Brain microvascular endothelial cell (primary cell): ENCODE measurements at regions not wholly inside any gene's neighbourhood (a gene's known extent, or its start where the extent isn't known, plus 50 kb on each side); places are given as distances from the start of the nearest gene placed in this dataset.

Source experiments
- DNase-seq: peaks from one replicate; pipeline ENCODE4 v3.0.0-alpha.2; 2020
- H3K27ac ChIP-seq: fragments of 250-450 bp; sonication (Bioruptor Pico); 2 replicates; pipeline ENCODE4 v1.5.1; 2020; ENCODE audit warnings: mild to moderate bottlenecking, moderate library complexity
- H3K27me3 ChIP-seq: fragments of 250-450 bp; sonication (Bioruptor Pico); replicated peaks from 2 replicates; pipeline ENCODE4 v1.5.1; 2020; ENCODE audit warnings: mild to moderate bottlenecking
- H3K36me3 ChIP-seq: fragments of 250-450 bp; sonication (Bioruptor Pico); replicated peaks from 2 replicates; pipeline ENCODE4 v1.5.1; 2020; ENCODE audit warnings: mild to moderate bottlenecking
- H3K4me3 ChIP-seq: 2 replicates; pipeline ENCODE4 v1.5.1; 2011; ENCODE audit warnings: low read depth, mild to moderate bottlenecking, control low read depth, low read length, moderate library complexity
- in situ Hi-C: cut with HindIII; loops from 2 replicates; pipeline ENCODE4 v1.10.0; 2017; ENCODE audit warnings: low sequenced_read_pairs, low pct_ligation_motif_present
- TF ChIP-seq, protein P1 (sequence below): IDR thresholded peaks from 2 replicates; pipeline ENCODE4 v1.5.1; 2011; ENCODE audit warnings: low read depth, mild to moderate bottlenecking, moderate library complexity, low read length, control low read depth, inconsistent platforms; ENCODE audit errors: missing control alignments

DNA sequence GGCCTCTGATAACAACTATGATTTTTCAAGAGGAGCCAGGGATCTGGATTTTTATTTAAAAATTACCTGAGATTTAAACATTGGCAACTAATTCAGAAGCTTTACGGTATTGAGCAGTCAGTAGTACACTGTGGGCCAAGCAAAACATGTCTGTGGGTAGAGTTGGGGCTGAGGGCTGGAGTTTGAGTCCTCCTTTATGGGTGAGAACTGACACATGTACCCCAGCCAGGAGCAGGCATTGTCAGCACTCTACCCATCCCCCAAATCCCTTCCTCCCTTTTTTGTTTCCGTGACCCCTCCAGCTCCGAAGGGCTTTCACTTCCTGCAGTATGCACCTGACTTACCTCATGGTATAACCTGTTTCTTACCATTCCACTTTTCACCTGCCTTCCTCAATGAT is 131.4 kb downstream of the SNX5 start:
- TF ChIP-seq, protein P1, sequence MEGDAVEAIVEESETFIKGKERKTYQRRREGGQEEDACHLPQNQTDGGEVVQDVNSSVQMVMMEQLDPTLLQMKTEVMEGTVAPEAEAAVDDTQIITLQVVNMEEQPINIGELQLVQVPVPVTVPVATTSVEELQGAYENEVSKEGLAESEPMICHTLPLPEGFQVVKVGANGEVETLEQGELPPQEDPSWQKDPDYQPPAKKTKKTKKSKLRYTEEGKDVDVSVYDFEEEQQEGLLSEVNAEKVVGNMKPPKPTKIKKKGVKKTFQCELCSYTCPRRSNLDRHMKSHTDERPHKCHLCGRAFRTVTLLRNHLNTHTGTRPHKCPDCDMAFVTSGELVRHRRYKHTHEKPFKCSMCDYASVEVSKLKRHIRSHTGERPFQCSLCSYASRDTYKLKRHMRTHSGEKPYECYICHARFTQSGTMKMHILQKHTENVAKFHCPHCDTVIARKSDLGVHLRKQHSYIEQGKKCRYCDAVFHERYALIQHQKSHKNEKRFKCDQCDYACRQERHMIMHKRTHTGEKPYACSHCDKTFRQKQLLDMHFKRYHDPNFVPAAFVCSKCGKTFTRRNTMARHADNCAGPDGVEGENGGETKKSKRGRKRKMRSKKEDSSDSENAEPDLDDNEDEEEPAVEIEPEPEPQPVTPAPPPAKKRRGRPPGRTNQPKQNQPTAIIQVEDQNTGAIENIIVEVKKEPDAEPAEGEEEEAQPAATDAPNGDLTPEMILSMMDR, result no peak
- no peaks in the 10 kb centered on the region for H3K27me3 ChIP-seq
- H3K27ac ChIP-seq, result no peak overlapping the region
- no peak overlapping the region for H3K4me3 ChIP-seq
- in situ Hi-C loops, result no loop called here
- DNase-seq, result no peak
- H3K36me3 ChIP-seq, result no peaks in the 10 kb centered on the region

DNA sequence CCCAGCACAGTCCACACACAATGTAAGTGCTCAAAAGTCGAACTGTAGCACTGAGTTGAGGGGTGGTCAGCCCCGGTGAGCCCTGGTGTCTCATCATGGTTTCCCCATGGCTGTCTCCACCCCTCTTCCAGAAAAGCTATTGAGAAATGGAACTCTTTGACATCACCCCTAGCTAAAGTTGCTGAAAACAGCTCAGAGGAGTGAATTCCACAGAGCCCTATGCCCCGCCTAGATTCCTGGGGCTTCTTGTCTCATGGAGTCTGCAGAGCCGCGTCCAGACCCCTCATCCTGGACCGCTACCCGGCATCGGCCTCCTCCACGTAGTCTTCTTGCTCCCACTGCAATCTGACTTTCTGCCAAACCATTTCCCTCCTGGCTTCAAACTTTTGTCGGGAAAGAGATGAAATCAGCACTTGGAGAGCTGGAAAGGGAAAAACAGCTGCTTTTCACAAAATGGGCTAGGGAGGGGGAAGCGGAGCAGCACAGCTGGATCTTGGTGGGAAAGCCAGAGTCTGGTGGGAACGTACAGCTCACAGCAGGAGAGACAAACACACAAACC is 132.2 kb downstream of the SNX5 start:
- TF ChIP-seq, protein P1, result no peak
- Histone ChIP-seq H3K36me3 (no peaks in the 10 kb centered on the region), H3K4me3 (no peak overlapping the region), H3K27me3 (no peaks in the 10 kb centered on the region), H3K27ac (peak overlapping the region; percentile 46)
- no peak for DNase-seq
- in situ Hi-C loops, result no loop called here

DNA sequence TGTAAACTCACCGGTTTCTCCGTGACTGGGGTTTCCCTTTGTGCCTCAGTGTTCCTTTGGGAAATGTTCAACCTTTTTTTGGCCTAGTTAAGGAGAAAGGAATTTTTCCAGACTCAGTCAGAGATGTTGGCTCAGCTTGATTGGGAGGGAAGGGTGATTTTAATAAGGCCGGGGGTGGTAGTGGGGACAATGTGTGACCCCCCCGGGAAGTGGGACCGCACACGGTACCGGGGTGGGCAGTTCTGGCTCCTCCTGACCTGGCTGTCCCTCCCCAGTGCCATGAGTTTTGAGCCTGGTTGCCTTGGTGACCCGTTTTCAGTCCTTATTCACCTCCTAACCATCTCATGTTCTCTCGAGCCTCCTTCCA is 132.7 kb downstream of the SNX5 start:
- no peaks in the 10 kb centered on the region for H3K36me3 ChIP-seq
- TF ChIP-seq, protein P1, result no peak
- no peak overlapping the region for H3K4me3 ChIP-seq
- in situ Hi-C loops, result no loop called here
- H3K27me3 ChIP-seq, result no peaks in the 10 kb centered on the region
- peak overlapping the region; percentile 46 for H3K27ac ChIP-seq
- DNase-seq, result no peak

DNA sequence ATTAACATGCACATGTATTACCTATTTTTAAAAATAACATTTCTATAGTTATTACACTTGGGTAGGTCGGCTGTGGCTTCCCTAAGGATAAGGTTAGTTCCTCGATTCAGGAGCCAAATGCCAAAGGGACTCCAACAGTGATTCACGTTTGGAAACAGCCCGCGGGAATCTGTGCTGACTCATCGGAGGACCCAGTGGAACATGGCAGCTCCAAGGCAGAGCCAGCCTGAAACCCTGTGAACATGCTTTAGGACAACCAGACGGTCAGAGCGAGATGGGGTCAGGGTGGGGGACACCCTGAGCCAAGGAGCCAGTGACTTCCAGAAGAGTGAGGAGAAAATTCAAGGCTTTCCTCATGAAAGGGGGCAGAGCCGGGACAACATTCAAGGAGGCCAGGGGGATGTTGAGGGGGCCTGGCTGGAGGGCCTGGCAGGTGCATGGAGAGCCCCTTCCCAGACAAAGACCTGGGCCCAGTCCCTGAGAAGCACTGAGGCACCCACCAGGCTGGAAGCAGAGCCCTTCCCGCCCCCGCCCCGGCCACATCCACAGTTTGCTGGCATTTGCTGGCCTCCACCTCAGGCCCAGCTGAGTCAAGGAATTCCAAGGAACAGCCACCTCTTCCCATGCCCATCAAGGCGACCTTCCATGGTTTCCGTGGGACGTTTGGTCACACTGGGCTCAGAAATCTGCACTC is 133.2 kb downstream of the SNX5 start:
- in situ Hi-C loops, result no loop called here
- Histone ChIP-seq H3K4me3 (no peak overlapping the region), H3K27me3 (no peaks in the 10 kb centered on the region), H3K27ac (peak overlapping the region; percentile 46), H3K36me3 (no peaks in the 10 kb centered on the region)
- peak; percentile 77 for DNase-seq
- TF ChIP-seq, protein P1, result no peak

DNA sequence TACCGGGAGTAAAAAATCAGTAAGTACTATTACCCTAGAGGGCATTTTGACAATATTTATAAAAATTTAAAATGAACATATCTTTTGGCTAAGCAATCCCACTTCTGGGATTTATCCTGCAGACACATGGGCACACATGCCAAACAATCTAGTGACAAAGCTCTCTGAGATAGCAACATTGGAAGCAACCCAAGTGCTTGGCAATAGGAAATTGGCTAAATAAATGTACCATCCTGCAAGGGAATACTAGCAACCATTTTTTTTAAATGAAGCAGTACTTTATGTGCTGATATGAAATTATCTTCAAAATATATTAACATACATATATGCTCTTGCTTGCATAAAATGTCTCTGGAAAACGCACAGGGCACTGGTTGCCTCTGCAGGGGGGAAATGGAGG is 133.8 kb downstream of the SNX5 start:
- no peaks in the 10 kb centered on the region for H3K36me3 ChIP-seq
- H3K27ac ChIP-seq, result peak overlapping the region; percentile 46
- no peaks in the 10 kb centered on the region for H3K27me3 ChIP-seq
- TF ChIP-seq, protein P1, result no peak
- no peak for DNase-seq
- in situ Hi-C loops, result no loop called here
- H3K4me3 ChIP-seq, result no peak overlapping the region
